ENCODE measurements at regions not wholly inside any gene's neighbourhood (a gene's known extent, or its start where the extent isn't known, plus 50 kb on each side); places are given as distances from the start of the nearest gene placed in this dataset.

- FAIRE-seq = no peak
- intact Hi-C loops (cut with micrococcal nuclease; ENCODE audit: unreplicated experiment) (no loop called here), in situ Hi-C loops (cut with HindIII; ENCODE audit: extremely low pct_ligation_motif_present, low pct_unique_long_range_greater_than_20kb) (no loop called here)
- Histone ChIP-seq H3K27ac (ENCODE audit: extremely low read length, insufficient read depth, low read length) (no peak overlapping the region), H3K4me1 (ENCODE audit: insufficient read depth, low read length) (no peaks in the 10 kb centered on the region), H3K9ac (ENCODE audit: insufficient read depth, low read depth, low read length) (no peak overlapping the region), H4K20me1 (ENCODE audit: insufficient read depth, low read length) (no peaks in the 10 kb centered on the region), H3K9me3 (ENCODE audit: low read length) (no peaks in the 10 kb centered on the region), H3K4me2 (ENCODE audit: low read depth, low read length) (no peak overlapping the region), H3K4me3 (replicated peaks in 1 of 3; ENCODE audit: insufficient read depth in 1 of 3, low read depth in 2 of 3, low read length in 3 of 3) (no peak overlapping the region), H3K27me3 (ENCODE audit: control insufficient read depth in 1 of 2, insufficient read depth in 2 of 2, low read length in 2 of 2) (peaks cover 0 to 2% of the 10 kb centered on the region in 2 experiments; a peak in 1 of 5 replicates), H2AFZ (ENCODE audit: low read length) (no peak overlapping the region), H3K36me3 (replicated peaks in 1 of 2; ENCODE audit: control insufficient read depth in 1 of 2, insufficient read depth in 2 of 2, low read length in 2 of 2) (no peaks in the 10 kb centered on the region), H3K79me2 (ENCODE audit: insufficient read depth, low read length) (no peaks in the 10 kb centered on the region)
- no peak for TF ChIP-seq SSRP1 (CRISPR knock-in tag; IDR thresholded peaks at IDR 0.05)
- peak; percentile 64 for TF ChIP-seq CREB1 (IDR thresholded peaks at IDR 0.05)
- peak; percentile 44; the same call in 1 of the 2 replicates for TF ChIP-seq CREB1 (CRISPR knock-in tag; IDR thresholded peaks at IDR 0.05)
- CTCF ChIA-PET (ENCODE audit: low intra/inter-chr PET ratio, low total read pairs) = no interaction called here
- 0% methylated on average over 2 of the region's 2 CpGs for WGBS (ENCODE audit: low lambda C conversion rate)
- no TSS peak for BruUV-seq (replicated peaks)
- no peak for ATAC-seq
- DNase-seq (ENCODE audit: low spot score) = no peak
- POLR2A ChIA-PET = no interaction called here
Observed at GRCh38 chr12:47004634-47005033, 74.8 kb upstream of the PCED1B start.

- ATAC-seq (no peak), DNase-seq (ENCODE audit: low spot score) (no peak), FAIRE-seq (no peak)
- intact Hi-C loops (cut with micrococcal nuclease; ENCODE audit: unreplicated experiment) (no loop called here), in situ Hi-C loops (cut with HindIII; ENCODE audit: extremely low pct_ligation_motif_present, low pct_unique_long_range_greater_than_20kb) (no loop called here)
- BruUV-seq (replicated peaks) = no TSS peak
- peaks cover 0 to 2% of the 10 kb centered on the region in 2 experiments; a peak in 1 of 5 replicates for H3K27me3 ChIP-seq (ENCODE audit: control insufficient read depth in 1 of 2, insufficient read depth in 2 of 2, low read length in 2 of 2)
- WGBS (ENCODE audit: low lambda C conversion rate) = 29% methylated on average over 3 of the region's 3 CpGs
- ChIA-PET POLR2A (no interaction called here), CTCF (ENCODE audit: low intra/inter-chr PET ratio, low total read pairs) (no interaction called here)
- H3K36me3 ChIP-seq (replicated peaks in 1 of 2; ENCODE audit: control insufficient read depth in 1 of 2, insufficient read depth in 2 of 2, low read length in 2 of 2) = no peaks in the 10 kb centered on the region
- H3K9ac ChIP-seq (ENCODE audit: insufficient read depth, low read depth, low read length) = no peak overlapping the region
- no peaks in the 10 kb centered on the region for H3K79me2 ChIP-seq (ENCODE audit: insufficient read depth, low read length)
- no peak overlapping the region for H3K4me3 ChIP-seq (replicated peaks in 1 of 3; ENCODE audit: insufficient read depth in 1 of 3, low read depth in 2 of 3, low read length in 3 of 3)
- no peak overlapping the region for H3K27ac ChIP-seq (ENCODE audit: extremely low read length, insufficient read depth, low read length)
- TF ChIP-seq DZIP1 (CRISPR knock-in tag; IDR thresholded peaks at IDR 0.05) (no peak), ZNF335 (CRISPR knock-in tag; IDR thresholded peaks at IDR 0.05) (no peak), ZHX2 (IDR thresholded peaks at IDR 0.05; ENCODE audit: low read depth) (no peak), ZHX2 (CRISPR knock-in tag; IDR thresholded peaks at IDR 0.05; ENCODE audit: borderline replicate concordance) (no peak), HHEX (CRISPR knock-in tag; IDR thresholded peaks at IDR 0.05) (no peak), ZNF3 (CRISPR knock-in tag; IDR thresholded peaks at IDR 0.05) (no peak), ZNF780A (CRISPR knock-in tag; IDR thresholded peaks at IDR 0.05) (no peak), ZFP62 (CRISPR knock-in tag; IDR thresholded peaks at IDR 0.05) (no peak)
- no peak overlapping the region for H3K4me2 ChIP-seq (ENCODE audit: low read depth, low read length)
- no peaks in the 10 kb centered on the region for H3K4me1 ChIP-seq (ENCODE audit: insufficient read depth, low read length)
- H4K20me1 ChIP-seq (ENCODE audit: insufficient read depth, low read length) = no peaks in the 10 kb centered on the region
- no peaks in the 10 kb centered on the region for H3K9me3 ChIP-seq (ENCODE audit: low read length)
- H2AFZ ChIP-seq (ENCODE audit: low read length) = no peak overlapping the region
Observed at GRCh38 chr12:47007048-47007447, 72.4 kb upstream of the PCED1B start.

Data from HepG2 (cell line).